B cell (primary cell): ENCODE measurements at regions not wholly inside any gene's neighbourhood (a gene's known extent, or its start where the extent isn't known, plus 50 kb on each side); places are given as distances from the start of the nearest gene placed in this dataset.

Experiments used
- EZH2 ChIP-seq: IDR thresholded peaks from 2 replicates; pipeline ENCODE4 v1.6.1; 2012; ENCODE audit warnings: borderline replicate concordance, low read depth, mild to moderate bottlenecking, moderate library complexity, low read length; ENCODE audit not compliant: insufficient read depth, poor library complexity, severe bottlenecking
- TF ChIP-seq, protein P1 (sequence below): fragments of 200-600 bp; IDR thresholded peaks from one replicate; pipeline ENCODE4 v1.8.0; 2022; ENCODE audit warnings: antibody characterized with exemption, mild to moderate bottlenecking

DNA sequence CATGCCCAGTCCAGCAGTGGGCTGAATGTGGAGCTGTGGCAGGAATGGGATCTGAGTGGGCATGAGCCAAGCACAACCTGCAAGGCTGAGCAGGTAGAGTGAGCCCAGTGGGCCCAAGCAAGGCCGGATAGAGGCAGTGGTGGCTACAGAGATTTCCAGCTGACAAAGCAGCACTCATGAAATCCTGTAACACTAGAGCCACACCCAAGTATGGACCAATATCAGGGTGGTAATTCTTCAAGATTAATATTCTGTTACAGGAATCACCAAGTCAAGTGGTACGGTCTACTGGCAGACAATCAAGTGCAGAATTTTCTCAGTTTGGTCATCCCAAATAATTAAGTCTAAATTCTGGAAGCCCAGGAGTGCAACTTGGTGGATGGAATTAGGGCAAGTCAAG is 132.4 kb upstream of the ENPEP start:
- TF ChIP-seq, protein P1, sequence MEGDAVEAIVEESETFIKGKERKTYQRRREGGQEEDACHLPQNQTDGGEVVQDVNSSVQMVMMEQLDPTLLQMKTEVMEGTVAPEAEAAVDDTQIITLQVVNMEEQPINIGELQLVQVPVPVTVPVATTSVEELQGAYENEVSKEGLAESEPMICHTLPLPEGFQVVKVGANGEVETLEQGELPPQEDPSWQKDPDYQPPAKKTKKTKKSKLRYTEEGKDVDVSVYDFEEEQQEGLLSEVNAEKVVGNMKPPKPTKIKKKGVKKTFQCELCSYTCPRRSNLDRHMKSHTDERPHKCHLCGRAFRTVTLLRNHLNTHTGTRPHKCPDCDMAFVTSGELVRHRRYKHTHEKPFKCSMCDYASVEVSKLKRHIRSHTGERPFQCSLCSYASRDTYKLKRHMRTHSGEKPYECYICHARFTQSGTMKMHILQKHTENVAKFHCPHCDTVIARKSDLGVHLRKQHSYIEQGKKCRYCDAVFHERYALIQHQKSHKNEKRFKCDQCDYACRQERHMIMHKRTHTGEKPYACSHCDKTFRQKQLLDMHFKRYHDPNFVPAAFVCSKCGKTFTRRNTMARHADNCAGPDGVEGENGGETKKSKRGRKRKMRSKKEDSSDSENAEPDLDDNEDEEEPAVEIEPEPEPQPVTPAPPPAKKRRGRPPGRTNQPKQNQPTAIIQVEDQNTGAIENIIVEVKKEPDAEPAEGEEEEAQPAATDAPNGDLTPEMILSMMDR: no peak
- TF ChIP-seq EZH2: no peak
